GM18502 (cell line): ENCODE measurements at regions not wholly inside any gene's neighbourhood (a gene's known extent, or its start where the extent isn't known, plus 50 kb on each side); places are given as distances from the start of the nearest gene placed in this dataset.
"Not testable (repeated sequence)": the region's sequence is repeated elsewhere in the genome, so short reads cannot be mapped to it uniquely, and the experiment has no call there.

Source experiments
- ATAC-seq: cut with Tn5 transposase; IDR thresholded peaks from one replicate; pipeline ENCODE4 v1.9.1; 2021; ENCODE audit warnings: mild to moderate bottlenecking; ENCODE audit not compliant: unreplicated experiment, poor library complexity

DNA sequence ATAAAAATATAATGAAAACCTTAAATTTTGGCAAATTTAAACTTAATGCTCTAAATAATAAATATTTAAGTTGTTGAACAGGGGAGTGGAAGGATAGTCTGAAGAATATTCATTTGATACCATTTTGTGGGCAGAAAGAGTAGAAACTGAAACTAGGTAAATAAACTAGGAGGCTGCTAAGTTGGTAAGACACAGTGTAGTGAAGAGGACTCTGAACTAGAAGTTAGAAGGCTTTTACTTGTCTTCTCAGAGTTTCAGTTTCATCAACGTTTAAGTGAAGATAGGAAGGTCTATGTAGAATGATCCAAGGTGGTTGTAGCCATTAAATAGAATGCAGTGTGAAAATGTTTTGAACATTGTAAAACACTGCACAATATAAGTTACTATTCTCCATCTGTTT, 516.9 kb downstream of the AMY1C start:
- ATAC-seq: peak; percentile 79

DNA sequence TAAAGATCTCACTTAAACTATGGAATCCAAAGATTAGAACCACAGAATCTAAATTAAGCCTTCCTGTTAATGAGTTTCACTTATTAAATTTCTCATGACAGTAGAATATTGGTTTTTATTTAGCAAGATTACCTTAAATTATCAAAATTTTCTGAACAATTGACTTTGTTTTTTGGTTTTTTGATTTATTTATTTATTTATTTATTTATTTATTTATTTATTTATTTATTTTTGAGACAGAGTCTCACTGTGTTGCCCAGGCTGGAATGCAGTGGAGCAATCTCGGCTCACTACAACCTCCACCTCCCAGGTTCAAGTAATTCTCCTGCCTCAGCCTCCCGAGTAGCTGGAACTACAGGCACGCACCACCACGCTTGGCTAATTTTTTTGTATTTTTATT, 538.6 kb downstream of the AMY1C start:
- ATAC-seq: not testable (repeated sequence)

DNA sequence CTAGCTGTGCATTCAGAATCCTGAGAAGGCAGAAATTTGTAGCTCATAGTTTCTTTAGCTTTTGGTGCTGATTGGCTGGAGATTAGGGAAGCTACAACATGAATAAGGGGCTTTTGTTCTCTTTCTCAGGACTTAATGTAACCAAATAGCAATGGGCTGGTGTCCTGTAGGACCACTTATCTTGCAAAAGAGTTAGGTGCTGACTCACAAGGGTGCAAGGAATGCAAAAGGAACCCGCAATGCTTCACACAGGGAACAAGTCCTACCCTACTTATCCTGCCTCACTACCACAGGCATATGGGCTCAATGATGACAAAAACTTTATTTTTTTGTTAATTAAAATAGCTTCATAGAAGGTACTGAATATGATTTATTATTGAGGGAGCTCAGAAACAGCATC, 541.5 kb downstream of the AMY1C start:
- no peak for ATAC-seq

DNA sequence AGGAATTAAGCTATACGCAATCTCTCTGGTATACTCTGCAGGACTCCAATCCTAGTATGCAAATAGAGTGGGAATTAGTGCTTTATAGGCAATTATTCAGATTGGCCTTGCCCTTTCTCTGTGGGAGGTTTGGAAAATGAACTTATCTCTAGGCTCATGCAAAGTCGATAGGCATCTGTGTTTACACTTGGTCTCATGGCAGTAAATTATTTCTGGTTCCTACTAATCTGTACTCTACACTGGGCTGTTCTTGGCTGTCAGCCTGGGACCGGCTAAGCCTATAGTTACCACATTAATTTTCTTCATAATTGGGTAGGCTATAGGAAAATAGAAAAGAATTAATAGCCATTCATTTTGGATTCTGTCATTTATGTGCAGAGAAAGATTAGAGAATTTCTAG, 544.6 kb downstream of the AMY1C start:
- no peak for ATAC-seq

DNA sequence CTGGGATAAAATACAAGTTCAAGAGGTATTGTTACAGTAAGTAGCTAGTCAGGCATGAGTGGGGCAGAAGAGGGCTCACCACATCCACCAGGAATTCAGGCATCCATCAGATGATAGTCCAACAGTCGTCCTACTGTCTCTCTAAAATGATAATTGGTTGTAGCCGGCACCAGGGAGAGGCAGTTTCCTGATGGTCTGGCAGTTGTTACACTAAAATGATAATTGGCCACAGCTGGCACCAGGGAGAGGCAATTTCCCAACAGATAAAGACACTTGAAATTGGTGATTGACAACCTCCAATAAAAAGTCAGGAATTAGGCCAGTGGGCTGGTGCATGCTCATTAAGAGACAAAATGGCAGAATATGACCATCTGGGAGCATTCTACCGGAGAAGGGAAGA, 545.8 kb downstream of the AMY1C start:
- ATAC-seq: no peak

DNA sequence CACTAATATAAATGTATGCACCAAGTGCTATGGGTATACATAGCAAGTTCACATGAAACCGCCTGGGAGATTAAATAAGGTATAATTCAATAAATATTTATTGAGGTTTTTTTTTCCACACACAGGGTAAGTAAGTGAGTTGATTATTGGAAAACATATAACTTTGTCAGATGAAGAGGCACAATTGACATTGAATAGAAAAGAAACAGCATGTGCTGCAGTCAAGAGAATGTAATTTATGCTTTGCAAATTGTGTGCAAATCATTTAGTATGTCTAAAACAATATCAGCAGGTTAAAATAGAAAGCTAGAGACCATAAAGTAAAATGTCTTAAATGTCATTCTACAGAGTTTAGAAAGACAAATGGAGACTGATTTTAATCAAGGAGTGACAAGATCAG, 560.0 kb downstream of the AMY1C start:
- no peak for ATAC-seq

DNA sequence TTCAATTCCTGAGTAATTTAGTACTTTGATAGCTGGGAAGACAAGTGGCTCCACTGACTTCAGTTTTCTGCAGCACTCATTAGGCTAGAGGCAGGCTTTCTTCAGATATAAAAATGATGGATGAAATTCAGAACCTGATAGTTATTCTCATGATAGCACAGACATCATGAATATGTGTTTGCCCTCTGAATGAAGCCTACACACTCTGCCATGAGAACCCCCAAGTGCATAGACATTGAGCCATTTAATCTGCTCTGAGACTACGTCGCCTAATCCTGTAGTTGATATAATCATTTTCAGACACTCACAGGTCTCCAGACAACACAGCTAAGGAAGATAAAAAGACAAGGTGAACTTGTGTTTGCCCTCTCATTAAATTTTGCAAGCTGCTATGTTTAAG, 566.1 kb downstream of the AMY1C start:
- ATAC-seq: no peak

DNA sequence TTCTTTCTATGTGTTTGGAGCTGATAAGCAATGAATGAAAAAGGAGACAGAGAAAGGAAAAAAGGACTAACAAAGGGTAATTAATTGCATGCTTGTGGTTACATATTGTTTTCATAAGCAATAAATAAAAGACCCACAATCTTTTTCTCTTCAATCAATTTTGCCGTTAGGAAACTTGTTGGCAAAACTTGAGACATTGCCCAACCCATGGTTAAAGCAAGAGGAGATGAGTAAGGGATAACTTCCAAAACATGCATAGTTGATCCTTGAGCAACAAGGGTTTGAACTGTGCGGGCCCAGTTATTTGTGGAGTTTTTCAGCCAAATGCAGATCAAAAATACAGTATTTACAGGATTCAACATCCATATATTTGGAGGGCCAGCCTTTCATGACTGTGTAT, 572.4 kb downstream of the AMY1C start:
- no peak for ATAC-seq

DNA sequence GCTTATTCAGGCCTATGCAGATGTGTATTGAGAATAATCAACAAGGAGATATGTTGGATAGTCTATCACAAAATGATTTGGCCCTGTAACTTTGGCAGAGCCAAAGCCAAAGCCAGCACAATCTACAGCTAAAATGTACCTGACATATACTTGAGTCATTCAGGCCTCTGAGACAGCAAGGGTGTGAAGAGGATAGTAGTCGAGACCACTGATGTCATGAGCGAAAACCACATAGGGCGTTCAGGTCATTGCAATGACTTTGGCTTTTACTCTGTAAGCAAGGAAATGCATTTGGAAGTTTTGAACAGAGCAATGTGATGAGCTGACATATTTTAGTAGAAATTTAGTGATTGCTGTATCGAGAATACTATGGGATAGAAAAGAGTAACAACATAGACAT, 579.6 kb downstream of the AMY1C start:
- no peak for ATAC-seq

DNA sequence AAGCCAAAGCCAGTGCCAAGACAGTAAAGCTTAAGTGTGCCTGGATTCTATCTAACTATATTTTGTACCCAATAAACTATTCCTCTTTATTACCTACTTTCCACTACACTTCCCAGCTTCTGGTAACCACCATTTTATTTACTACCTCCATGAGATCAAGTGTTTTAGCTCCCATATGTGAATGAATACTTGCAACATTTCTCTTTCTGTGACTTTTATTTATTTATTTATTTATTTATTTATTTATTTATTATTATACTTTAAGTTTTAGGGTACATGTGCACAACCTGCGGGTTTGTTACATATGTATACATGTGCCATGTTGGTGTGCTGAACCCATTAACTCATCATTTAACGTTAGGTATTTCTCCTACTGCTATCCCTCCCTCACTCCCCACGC, 582.1 kb downstream of the AMY1C start:
- no peak for ATAC-seq

DNA sequence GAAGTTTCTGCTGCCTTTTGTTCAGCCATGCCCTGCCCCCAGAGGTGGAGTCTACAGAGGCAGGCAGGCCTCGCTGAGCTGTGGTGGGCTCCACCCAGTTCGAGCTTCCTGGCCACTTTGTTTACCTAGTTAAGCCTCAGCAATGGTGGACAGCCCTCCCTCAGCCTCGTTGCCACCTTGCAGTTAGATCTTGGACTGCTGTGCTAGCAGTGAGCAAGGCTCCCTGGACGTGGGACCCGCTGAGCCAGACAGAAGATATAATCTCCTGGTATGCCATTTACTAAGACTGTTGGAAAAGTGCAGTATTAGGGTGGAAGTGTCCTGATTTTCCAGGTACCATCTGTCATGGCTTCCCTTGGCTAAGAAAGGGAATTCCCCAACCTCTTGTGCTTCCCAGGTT, 588.2 kb downstream of the AMY1C start:
- not testable (repeated sequence) for ATAC-seq

DNA sequence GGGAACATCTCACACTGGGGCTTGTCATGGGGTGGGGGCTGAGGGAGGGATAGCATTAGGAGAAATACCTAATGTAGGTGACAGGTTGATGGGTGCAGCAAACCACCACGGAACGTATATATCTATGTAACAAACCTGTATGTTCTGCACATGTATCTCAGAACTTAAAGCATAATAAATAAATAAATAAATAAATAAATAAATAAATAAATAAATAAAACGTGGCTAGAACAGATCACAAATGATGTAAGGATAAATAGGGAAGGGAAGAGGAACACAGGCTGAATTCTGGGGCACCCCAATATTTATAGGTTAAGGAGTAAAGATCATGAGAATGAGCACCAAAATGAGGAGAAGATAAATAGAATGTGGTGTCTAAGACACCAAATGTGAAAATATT, 592.2 kb downstream of the AMY1C start:
- ATAC-seq: no peak

DNA sequence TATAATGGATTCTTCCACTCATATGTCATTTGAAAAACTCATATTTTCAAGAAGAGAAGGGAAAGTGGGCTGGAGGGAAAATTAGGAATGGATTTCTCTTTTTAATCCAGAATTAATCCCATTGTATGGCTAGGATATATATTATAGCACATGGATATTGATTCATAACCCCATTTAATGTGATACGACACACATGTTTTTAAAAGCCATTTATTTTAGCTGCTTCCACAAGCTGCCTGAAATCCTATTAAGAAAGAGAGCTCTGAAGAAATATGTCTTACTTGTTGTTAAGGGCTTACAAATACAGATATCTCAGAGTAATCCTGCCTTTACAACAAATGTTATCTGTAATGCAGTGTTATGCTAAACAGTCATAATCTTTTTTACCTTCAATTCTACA, 598.6 kb downstream of the AMY1C start:
- no peak for ATAC-seq

DNA sequence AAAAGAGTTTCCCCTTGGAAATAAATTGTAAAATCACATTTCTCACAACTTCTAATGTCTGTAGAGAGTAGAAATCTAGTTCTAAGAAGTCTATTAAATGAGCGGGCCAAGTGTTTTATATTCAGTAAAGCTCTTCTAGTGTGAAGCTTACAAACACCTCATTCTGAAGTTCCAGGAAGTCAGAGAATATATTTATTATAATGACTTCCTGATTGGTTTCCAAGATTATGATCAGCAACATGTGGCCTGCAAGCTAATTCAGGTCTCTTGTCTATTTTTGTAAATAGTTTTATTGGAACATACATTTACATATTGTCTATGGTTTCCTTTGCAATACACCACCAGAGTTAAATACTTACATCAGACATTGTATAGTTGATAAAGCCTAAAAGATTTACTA, 603.9 kb downstream of the AMY1C start:
- no peak for ATAC-seq

DNA sequence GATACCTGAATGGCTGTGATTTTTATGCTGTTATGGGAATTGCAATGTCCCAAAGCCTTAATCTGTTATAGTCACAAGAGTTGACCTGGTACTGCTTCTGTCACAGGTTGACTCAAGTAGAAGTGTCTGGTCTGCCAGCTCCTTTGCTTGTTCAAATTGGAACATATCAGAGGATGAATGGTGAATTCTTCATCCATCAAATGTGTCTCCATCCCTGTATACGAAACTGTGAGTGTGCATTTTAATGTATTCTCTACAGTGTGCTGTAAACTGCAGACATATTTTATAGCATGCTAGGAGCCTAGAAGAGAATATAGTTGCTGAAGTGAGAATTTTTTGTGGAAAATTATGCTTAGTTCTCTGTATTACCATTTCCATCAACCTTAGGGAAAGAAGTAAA, 608.4 kb downstream of the AMY1C start:
- ATAC-seq: no peak

DNA sequence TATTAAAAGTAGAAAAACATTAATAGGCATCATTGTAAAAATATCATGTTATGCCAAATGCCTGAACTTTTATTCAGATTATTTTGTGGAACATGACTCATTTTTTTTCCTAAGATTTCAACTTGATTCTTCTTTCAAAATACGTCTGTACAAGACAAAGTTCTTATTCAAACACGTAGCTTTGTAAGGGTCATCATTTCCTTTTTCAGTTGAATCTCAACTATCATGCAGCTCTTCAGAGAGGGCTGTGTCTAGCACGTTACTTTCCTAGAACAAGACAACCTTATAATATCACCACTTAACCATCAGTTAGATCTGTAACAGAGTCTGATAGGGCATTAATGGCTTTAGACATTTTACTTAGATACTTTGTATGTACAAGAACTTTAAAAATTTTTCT, 608.9 kb downstream of the AMY1C start:
- no peak for ATAC-seq

DNA sequence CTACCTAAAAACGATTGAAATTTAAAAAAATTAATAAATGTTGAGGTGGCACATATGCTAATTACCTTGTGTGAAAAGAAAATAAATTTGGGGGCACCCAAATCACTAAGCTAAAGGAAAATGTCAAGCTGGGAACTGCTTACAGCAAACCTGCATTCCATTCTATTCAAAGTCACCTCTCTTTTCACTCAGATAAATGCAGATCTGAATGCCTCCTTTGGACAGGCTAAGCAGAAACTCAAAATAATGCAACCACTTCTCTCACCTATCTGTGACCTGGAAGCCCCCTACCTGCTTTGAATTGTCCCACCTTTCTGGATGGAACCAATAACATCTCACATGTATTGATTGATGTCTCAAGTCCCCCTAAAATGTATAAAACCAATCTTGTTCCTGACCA, 628.7 kb downstream of the AMY1C start:
- ATAC-seq: no peak

DNA sequence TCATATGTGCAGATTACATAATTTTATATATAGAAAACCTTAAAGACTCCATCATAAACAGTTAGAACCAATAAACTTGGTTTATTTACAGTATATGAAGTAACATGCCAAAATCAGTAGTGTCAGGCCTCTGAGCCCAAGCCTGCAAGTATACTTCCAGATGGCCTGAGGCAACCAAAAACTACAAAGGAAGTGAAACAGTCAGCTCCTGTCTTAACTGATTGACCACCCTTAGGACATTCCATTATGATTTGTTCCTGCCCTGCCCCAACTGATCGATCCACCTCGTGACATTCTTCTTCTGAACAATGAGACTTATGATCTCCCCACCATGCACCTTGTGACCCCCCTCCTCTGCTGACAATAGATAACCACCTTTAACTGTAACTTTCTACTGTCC, 630.3 kb downstream of the AMY1C start:
- ATAC-seq: no peak

DNA sequence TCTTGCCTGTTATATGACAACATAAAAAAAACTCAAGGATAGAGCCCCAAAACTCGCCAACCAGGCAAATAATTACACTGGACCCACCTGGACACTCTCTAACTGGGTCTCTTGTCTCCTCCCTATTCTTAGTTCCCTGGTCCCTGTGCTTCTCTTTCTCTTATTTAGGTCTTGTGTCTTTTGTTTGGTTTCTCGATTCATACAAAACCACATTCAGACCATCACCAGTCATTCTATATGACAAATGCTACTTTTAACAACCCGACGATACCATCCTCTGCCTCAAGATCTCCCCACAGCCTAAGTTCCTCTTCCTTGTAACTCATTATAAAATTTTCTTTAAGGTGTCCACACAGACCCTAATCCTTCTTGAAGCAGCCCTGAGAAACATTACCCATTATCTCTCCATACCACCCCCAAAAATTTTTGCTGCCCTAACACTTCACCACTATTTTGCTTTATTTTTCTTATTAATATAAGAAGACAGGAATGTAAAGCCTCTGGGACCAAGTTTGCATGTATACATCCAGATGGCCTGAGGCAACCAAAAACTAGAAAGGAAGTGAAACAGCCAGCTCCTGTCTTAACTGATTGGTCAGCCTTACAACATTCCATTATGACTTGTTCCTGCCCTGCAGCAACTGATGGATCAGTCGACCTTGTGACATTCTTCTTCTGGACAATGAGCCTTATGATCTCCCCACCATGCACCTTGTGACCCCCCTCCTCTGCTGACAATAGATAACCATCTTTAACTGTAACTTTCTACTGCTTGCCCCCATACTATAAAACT, 638.2 kb downstream of the AMY1C start:
- no peak for ATAC-seq

DNA sequence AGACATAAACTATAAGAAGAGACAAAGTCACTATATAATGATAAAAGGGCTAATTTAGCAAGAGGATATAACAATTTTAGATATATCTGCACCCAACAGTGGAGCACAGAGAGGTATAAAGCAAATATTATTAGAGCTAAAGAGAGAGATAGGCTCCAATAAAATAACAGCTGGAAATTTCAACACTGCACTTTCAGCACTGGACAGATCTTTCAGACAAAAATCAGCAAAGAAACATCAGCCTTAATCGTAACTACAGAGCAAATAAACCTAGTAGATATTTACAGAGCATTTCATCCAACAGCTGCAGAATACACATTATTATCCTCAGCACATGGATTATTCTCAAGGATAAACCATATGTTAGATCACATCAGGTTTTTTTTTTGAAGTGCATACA, 642.9 kb downstream of the AMY1C start:
- ATAC-seq: no peak

DNA sequence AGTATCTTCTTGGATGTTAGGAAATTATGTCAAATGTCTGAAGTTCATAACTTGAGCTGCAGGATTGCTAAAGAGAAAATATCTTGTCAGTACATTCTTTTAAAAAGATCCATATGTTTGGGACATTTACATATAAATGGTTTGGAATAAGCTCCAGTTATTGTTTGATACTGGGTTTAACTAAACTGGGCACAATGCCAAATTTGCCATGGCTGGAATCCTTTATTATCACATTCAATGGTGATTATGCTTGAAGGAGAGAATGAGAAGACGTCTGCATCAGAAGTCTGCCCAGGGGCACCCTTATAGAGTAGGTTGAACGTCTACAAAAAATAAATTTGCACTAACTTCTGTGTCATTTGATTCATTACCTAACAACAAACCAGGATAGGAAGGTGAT, 652.5 kb downstream of the AMY1C start:
- ATAC-seq: no peak

DNA sequence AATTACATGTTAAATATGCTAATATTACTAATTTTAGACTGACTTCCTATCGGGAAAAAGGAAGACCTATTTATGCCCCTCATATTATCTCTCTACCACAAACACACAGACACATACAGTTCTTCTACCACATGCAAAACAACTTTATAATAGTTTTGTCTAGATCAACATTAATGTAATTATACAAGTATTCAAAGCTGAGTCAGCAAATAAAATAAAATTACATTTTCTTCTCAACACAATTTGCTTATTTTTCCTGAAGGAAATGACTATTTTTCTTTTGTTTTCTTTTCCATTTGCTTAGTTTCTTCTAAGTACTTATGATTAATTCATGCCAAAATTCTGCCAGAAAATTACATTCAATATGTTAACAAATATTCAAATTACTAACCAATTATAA, 654.2 kb downstream of the AMY1C start:
- no peak for ATAC-seq

DNA sequence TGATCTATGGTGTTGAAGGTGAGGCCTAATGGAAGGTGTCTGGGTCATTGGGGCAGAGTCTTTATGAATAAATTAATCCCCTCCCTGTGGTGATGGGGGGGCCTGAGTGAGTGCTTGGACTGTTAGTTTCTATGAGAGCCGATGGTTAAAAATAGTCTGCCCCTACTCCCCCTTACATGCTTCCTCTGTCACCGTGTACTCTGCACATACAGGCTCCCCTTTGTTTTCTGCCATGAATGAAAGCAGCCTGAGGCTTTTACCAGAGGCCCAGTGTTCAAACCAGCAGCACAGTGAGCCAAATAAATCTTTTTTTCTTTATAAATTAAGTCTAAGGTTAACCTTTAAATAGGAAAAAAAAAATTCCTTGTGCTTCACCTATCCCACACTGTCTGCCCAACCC, 657.0 kb downstream of the AMY1C start:
- ATAC-seq: no peak
